ENCODE measurements at regions not wholly inside any gene's neighbourhood (a gene's known extent, or its start where the extent isn't known, plus 50 kb on each side); places are given as distances from the start of the nearest gene placed in this dataset.
"Not testable (repeated sequence)": the region's sequence is repeated elsewhere in the genome, so short reads cannot be mapped to it uniquely, and the experiment has no call there.

GRCh38 chr3:88298189-88298588, 148.4 kb downstream of the C3orf38 start:
- DNase-seq: no peak

GRCh38 chr3:88301273-88301995, 151.7 kb downstream of the C3orf38 start:
- DNase-seq: no peak

GRCh38 chr3:88301996-88302393, 152.2 kb downstream of the C3orf38 start:
- no peak for DNase-seq

GRCh38 chr3:88303331-88303904, 153.7 kb downstream of the C3orf38 start:
- not testable (repeated sequence) for DNase-seq

GRCh38 chr3:88307666-88308065, 157.9 kb downstream of the C3orf38 start:
- DNase-seq: no peak

- DNase-seq: no peak
Observed at GRCh38 chr3:88311826-88312225, 162.1 kb downstream of the C3orf38 start.

GRCh38 chr3:88312256-88312655, 162.5 kb downstream of the C3orf38 start:
- no peak for DNase-seq

GRCh38 chr3:88318067-88318466, 168.3 kb downstream of the C3orf38 start:
- DNase-seq: no peak

GRCh38 chr3:88321363-88322050, 171.7 kb downstream of the C3orf38 start:
- DNase-seq: no peak

- DNase-seq: no peak
Observed at GRCh38 chr3:88324788-88325187, 175.0 kb downstream of the C3orf38 start.

GRCh38 chr3:88334187-88334868, 184.6 kb downstream of the C3orf38 start:
- no peak for DNase-seq

- DNase-seq: no peak
Observed at GRCh38 chr3:88336894-88337293, 187.1 kb downstream of the C3orf38 start.

- no peak for DNase-seq
Observed at GRCh38 chr3:88343264-88343663, 193.5 kb downstream of the C3orf38 start.

- no peak for DNase-seq
Observed at GRCh38 chr3:88346643-88347042, 196.9 kb downstream of the C3orf38 start.

GRCh38 chr3:88362428-88362827, 212.7 kb downstream of the C3orf38 start:
- DNase-seq: no peak

GRCh38 chr3:88364926-88365325, 215.2 kb downstream of the C3orf38 start:
- DNase-seq: no peak

- DNase-seq: no peak
Observed at GRCh38 chr3:88369337-88369736, 219.6 kb downstream of the C3orf38 start.

GRCh38 chr3:88369767-88370166, 220.0 kb downstream of the C3orf38 start:
- DNase-seq: no peak

- DNase-seq: no peak
Observed at GRCh38 chr3:88385090-88385489, 235.3 kb downstream of the C3orf38 start.

GRCh38 chr3:88398581-88398980, 248.8 kb downstream of the C3orf38 start:
- DNase-seq: no peak

- no peak for DNase-seq
Observed at GRCh38 chr3:88403319-88403718, 253.6 kb downstream of the C3orf38 start.

- DNase-seq: no peak
Observed at GRCh38 chr3:88408097-88408496, 258.3 kb downstream of the C3orf38 start.

GRCh38 chr3:88408935-88409334, 259.2 kb downstream of the C3orf38 start:
- no peak for DNase-seq

- DNase-seq: no peak
Observed at GRCh38 chr3:88410259-88410658, 260.5 kb downstream of the C3orf38 start.

Data from DMS 273 treated with DMSO at 0.1 percent for 48 hours (cell line).